ENCODE measurements at regions not wholly inside any gene's neighbourhood (a gene's known extent, or its start where the extent isn't known, plus 50 kb on each side); places are given as distances from the start of the nearest gene placed in this dataset.

DNA sequence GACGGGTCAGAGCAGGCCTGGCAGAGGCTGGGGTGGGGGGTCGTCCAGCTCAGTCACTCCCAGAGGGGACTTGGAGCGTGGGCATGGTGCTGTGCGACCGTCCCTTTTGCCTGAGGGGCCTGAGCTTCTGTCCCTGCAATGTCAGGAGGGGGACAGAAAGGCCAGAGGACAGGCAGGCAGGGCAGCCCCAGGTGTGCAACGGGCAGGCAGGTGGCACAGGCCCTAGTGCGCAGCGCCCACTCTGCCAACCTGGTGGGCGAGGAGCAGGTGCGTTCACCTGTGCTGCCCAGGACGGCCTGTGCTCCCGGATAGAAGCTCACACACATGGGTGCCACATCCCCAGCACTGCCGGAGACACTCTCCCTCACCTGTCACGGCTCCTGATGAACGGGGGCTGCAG is 78.7 kb upstream of the SLCO4A1 start:
- no peak for ATAC-seq
- no peak for FAIRE-seq
- CTCF ChIA-PET (ENCODE audit: low intra/inter-chr PET ratio, low total read pairs), result no interaction called here

DNA sequence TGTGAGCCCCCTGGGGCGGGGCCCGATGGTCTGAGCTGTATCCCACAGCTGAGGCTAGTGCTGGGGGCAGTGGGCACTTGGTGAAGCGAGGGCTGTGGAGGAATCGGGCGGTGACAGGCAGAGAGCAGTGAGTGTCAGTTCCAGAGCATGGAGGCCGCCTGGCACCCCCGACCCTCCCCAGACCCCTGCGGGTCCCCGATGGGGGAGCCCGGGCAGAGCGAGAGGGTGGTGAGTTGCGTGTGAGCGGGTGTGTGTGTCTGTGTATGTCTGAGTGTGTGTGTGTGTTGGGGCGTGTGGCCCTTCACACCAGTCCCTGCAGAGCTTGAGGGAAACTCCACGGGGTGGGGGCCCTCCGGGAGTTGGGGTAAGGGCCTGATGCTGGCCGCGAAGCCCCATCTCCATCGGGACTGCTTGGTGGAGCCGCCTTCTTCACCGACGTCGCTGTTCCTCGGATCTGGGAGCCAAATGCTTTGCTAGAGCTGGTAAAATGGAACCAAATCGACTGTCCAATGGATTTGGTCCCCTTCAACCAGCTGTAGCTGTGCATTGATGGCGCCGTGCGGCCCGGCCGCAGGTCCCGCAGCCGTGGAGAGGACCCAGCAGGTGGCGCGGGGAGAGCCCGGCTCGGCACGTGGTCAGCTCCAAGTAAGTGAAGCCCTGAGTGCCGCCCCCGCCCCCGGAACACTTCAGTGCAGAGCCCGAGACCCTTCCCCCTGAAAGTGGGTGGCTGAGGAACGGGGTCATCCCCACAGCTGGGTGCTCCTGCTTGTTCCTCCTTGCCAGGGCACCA is 77.7 kb upstream of the SLCO4A1 start:
- no peaks in the 10 kb centered on the region for H3K36me3 ChIP-seq (replicated peaks in 1 of 2; ENCODE audit: control insufficient read depth in 1 of 2, insufficient read depth in 2 of 2, low read length in 2 of 2)
- no TSS peak for BruUV-seq (replicated peaks)
- FAIRE-seq (no peak), DNase-seq (ENCODE audit: low spot score) (no peak), ATAC-seq (no peak)
- in situ Hi-C loops (cut with HindIII; ENCODE audit: extremely low pct_ligation_motif_present, low pct_unique_long_range_greater_than_20kb), result no loop called here
- intact Hi-C loops (cut with micrococcal nuclease; ENCODE audit: unreplicated experiment), result no loop called here
- no peaks in the 10 kb centered on the region for H3K4me1 ChIP-seq (ENCODE audit: insufficient read depth, low read length)
- 48% methylated on average over 38 of the region's 42 CpGs for WGBS (ENCODE audit: low lambda C conversion rate)
- H3K9me3 ChIP-seq (ENCODE audit: low read length), result no peaks in the 10 kb centered on the region
- no peak overlapping the region for H3K4me3 ChIP-seq (replicated peaks in 1 of 3; ENCODE audit: insufficient read depth in 1 of 3, low read depth in 2 of 3, low read length in 3 of 3)
- H4K20me1 ChIP-seq (ENCODE audit: insufficient read depth, low read length), result peaks cover 4% of the 10 kb centered on the region; the same call in 1 of the 2 replicates
- H3K4me2 ChIP-seq (ENCODE audit: low read depth, low read length), result no peak overlapping the region
- TF ChIP-seq, protein P1, sequence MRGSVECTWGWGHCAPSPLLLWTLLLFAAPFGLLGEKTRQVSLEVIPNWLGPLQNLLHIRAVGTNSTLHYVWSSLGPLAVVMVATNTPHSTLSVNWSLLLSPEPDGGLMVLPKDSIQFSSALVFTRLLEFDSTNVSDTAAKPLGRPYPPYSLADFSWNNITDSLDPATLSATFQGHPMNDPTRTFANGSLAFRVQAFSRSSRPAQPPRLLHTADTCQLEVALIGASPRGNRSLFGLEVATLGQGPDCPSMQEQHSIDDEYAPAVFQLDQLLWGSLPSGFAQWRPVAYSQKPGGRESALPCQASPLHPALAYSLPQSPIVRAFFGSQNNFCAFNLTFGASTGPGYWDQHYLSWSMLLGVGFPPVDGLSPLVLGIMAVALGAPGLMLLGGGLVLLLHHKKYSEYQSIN (CRISPR knock-in tag; IDR thresholded peaks at IDR 0.05; ENCODE audit: borderline replicate concordance), result no peak
- TF ChIP-seq, protein P2, sequence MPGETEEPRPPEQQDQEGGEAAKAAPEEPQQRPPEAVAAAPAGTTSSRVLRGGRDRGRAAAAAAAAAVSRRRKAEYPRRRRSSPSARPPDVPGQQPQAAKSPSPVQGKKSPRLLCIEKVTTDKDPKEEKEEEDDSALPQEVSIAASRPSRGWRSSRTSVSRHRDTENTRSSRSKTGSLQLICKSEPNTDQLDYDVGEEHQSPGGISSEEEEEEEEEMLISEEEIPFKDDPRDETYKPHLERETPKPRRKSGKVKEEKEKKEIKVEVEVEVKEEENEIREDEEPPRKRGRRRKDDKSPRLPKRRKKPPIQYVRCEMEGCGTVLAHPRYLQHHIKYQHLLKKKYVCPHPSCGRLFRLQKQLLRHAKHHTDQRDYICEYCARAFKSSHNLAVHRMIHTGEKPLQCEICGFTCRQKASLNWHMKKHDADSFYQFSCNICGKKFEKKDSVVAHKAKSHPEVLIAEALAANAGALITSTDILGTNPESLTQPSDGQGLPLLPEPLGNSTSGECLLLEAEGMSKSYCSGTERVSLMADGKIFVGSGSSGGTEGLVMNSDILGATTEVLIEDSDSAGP (CRISPR knock-in tag; IDR thresholded peaks at IDR 0.05; ENCODE audit: borderline replicate concordance), result peak; percentile 23; the same call in 1 of the 2 replicates
- TF ChIP-seq, protein P3, sequence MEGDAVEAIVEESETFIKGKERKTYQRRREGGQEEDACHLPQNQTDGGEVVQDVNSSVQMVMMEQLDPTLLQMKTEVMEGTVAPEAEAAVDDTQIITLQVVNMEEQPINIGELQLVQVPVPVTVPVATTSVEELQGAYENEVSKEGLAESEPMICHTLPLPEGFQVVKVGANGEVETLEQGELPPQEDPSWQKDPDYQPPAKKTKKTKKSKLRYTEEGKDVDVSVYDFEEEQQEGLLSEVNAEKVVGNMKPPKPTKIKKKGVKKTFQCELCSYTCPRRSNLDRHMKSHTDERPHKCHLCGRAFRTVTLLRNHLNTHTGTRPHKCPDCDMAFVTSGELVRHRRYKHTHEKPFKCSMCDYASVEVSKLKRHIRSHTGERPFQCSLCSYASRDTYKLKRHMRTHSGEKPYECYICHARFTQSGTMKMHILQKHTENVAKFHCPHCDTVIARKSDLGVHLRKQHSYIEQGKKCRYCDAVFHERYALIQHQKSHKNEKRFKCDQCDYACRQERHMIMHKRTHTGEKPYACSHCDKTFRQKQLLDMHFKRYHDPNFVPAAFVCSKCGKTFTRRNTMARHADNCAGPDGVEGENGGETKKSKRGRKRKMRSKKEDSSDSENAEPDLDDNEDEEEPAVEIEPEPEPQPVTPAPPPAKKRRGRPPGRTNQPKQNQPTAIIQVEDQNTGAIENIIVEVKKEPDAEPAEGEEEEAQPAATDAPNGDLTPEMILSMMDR (CRISPR knock-in tag; IDR thresholded peaks at IDR 0.05), result 0 out of 2 replicates have a peak, but pooled peaks have one; percentile 6
- H3K79me2 ChIP-seq (ENCODE audit: insufficient read depth, low read length), result no peaks in the 10 kb centered on the region
- no peak overlapping the region for H2AFZ ChIP-seq (ENCODE audit: low read length)
- CTCF ChIA-PET (ENCODE audit: low intra/inter-chr PET ratio, low total read pairs), result no interaction called here
- H3K27ac ChIP-seq (ENCODE audit: extremely low read length, insufficient read depth, low read length), result no peak overlapping the region
- POLR2A ChIA-PET, result no interaction called here
- H3K27me3 ChIP-seq (ENCODE audit: control insufficient read depth in 1 of 2, insufficient read depth in 2 of 2, low read length in 2 of 2), result peaks cover 31 to 99% of the 10 kb centered on the region in 2 experiments
- no peak overlapping the region for H3K9ac ChIP-seq (ENCODE audit: insufficient read depth, low read depth, low read length)

More for the DNA sequence above, 78.7 kb upstream of the SLCO4A1 start:
- H3K27ac ChIP-seq (ENCODE audit: extremely low read length, insufficient read depth, low read length), result no peak overlapping the region
- no peak overlapping the region for H3K9ac ChIP-seq (ENCODE audit: insufficient read depth, low read depth, low read length)
- POLR2A ChIA-PET, result no interaction called here
- no peak overlapping the region for H3K4me3 ChIP-seq (replicated peaks in 1 of 3; ENCODE audit: insufficient read depth in 1 of 3, low read depth in 2 of 3, low read length in 3 of 3)
- no TSS peak for BruUV-seq (replicated peaks)
- peaks cover 4% of the 10 kb centered on the region; the same call in 1 of the 2 replicates for H4K20me1 ChIP-seq (ENCODE audit: insufficient read depth, low read length)
- in situ Hi-C loops (cut with HindIII; ENCODE audit: extremely low pct_ligation_motif_present, low pct_unique_long_range_greater_than_20kb) (no loop called here), intact Hi-C loops (cut with micrococcal nuclease; ENCODE audit: unreplicated experiment) (no loop called here)
- H3K9me3 ChIP-seq (ENCODE audit: low read length), result no peaks in the 10 kb centered on the region
- TF ChIP-seq HHEX (CRISPR knock-in tag; IDR thresholded peaks at IDR 0.05) (no peak), TAF1 (CRISPR knock-in tag; IDR thresholded peaks at IDR 0.05) (no peak), EED (CRISPR knock-in tag; IDR thresholded peaks at IDR 0.05) (no peak), ZFP1 (CRISPR knock-in tag; IDR thresholded peaks at IDR 0.05) (no peak), KMT2B (CRISPR knock-in tag; IDR thresholded peaks at IDR 0.05) (no peak), ZNF776 (CRISPR knock-in tag; IDR thresholded peaks at IDR 0.05) (no peak), ZSCAN9 (CRISPR knock-in tag; IDR thresholded peaks at IDR 0.05; ENCODE audit: borderline replicate concordance) (no peak), ZMYM3 (CRISPR knock-in tag; IDR thresholded peaks at IDR 0.05) (no peak), KLF15 (CRISPR knock-in tag; IDR thresholded peaks at IDR 0.05; ENCODE audit: borderline replicate concordance) (no peak)
- TF ChIP-seq, protein P4, sequence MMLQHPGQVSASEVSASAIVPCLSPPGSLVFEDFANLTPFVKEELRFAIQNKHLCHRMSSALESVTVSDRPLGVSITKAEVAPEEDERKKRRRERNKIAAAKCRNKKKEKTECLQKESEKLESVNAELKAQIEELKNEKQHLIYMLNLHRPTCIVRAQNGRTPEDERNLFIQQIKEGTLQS (CRISPR knock-in tag; IDR thresholded peaks at IDR 0.05), result no peak
- no peak overlapping the region for H3K4me2 ChIP-seq (ENCODE audit: low read depth, low read length)
- no peak overlapping the region for H2AFZ ChIP-seq (ENCODE audit: low read length)
- peaks cover 39 to 99% of the 10 kb centered on the region in 2 experiments for H3K27me3 ChIP-seq (ENCODE audit: control insufficient read depth in 1 of 2, insufficient read depth in 2 of 2, low read length in 2 of 2)
- H3K79me2 ChIP-seq (ENCODE audit: insufficient read depth, low read length), result no peaks in the 10 kb centered on the region
- DNase-seq (ENCODE audit: low spot score), result no peak
- 11% methylated on average over 3 of the region's 15 CpGs for WGBS (ENCODE audit: low lambda C conversion rate)
- H3K36me3 ChIP-seq (replicated peaks in 1 of 2; ENCODE audit: control insufficient read depth in 1 of 2, insufficient read depth in 2 of 2, low read length in 2 of 2), result no peaks in the 10 kb centered on the region
- H3K4me1 ChIP-seq (ENCODE audit: insufficient read depth, low read length), result peaks cover 6% of the 10 kb centered on the region; the same call in 1 of the 2 replicates

All from HepG2 (cell line).